Right kidney (tissue), 1 donor: ENCODE measurements at regions not wholly inside any gene's neighbourhood (a gene's known extent, or its start where the extent isn't known, plus 50 kb on each side); places are given as distances from the start of the nearest gene placed in this dataset.
"Not testable (repeated sequence)": the region's sequence is repeated elsewhere in the genome, so short reads cannot be mapped to it uniquely, and the experiment has no call there.

Experiments used
- DNase-seq: peaks from one replicate; pipeline ENCODE4 v3.0.0-alpha.2; 2016

DNA sequence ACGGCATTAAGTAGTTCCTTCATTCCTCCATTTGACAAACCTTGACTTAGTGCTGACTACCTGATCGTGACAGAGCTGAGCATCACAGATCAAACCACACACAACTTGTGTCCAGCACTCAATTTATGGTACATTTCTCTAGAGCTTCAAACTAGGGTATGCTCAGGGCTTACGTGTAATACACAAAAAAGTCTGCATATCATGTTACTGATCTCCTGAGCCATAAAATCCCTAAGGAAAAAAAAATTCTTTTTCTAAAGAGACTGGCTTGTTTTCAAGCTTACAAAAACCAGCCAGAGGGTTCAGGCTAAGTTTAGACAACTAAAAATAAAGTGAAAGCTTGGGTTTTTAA is 88.0 kb upstream of the ALKAL2 start:
- DNase-seq = no peak

DNA sequence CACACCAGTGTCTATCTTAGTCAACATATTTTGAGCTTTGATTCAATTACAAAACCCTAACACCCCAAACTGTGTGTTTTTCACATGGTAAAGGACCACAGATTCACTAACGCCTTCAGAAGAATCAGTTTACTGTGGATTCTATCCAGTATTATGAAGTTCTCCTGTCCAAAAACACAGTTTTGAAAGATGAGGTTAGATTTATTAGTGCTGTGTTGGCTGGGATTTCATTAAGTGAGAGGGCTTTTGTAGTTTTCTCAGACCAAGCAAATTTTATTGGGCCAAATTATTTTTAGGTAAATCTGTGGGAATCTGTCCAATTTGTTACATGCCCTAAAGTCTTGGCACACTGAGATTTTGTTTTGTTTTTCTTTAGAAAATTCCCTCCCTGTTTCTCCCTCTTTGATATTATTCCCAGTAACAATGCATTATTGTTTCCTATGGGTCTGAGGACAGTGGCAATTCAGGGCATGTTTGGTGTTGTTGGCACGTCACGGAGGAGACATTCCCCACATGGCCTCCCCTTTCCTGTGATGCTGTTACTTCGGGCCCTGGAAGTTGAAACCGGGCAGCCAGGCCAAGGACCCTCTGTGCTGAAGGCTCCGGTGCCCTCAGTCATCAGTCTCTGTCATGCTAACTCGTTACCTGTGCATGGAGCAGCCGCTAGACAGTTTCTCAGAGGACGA is 87.5 kb upstream of the ALKAL2 start:
- DNase-seq = no peak

DNA sequence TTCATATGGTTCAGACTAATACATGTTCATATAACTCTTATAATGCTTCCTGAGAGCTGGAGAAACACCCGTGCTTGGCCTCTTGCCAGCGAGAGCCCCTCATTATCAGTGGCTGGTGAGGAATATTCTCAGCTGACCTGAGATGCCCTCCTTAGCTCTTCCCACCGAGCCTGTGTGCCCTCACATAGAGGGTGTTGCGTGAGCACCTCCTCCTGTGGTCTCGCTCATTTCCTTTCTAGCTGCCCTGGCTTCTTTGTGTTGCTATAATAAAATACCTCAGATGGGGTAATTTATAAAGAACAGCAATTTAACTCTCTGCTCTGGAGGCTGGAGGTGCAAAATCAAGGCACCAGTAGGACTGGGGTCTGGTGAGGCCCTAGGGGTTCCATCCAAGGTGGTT is 80.5 kb upstream of the ALKAL2 start:
- no peak for DNase-seq

DNA sequence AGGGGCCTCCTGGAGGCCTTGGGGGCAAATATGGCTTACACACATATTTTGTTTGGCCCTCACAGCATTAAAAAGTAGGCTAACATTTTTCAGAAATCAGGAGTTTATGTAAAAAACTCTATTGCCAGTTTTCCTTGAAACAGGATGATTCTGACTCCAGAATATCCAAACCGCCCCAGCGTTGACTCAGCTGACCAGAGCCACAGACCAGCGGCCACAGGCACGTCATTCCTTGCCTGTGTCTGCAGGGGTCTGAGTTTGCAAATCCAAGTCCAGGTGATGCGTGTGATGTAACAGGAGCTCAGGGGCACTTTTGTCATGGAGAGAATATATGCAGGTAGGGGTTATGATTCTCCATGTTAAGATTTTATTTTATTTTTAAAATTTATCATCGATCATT is 79.4 kb upstream of the ALKAL2 start:
- no peak for DNase-seq

DNA sequence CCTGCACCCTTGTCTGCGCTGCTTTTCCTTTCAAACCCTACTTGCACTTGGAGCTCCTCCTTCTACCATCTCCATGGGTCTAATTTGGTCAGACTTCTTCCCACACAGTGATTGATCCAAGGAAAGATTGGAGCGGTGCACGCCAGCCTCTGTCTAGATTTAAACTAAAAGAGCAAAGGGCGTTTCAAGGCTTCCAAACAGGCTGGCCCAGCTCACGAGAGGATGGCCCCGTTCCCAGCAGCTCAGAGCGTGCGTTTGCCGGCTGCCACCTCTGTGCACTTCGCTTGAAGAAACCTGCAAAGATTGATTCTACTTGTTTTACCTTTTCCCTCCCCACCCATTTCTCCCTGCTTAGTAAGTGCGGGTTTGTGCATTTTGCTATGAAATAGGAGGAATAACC is 78.8 kb upstream of the ALKAL2 start:
- DNase-seq = no peak

DNA sequence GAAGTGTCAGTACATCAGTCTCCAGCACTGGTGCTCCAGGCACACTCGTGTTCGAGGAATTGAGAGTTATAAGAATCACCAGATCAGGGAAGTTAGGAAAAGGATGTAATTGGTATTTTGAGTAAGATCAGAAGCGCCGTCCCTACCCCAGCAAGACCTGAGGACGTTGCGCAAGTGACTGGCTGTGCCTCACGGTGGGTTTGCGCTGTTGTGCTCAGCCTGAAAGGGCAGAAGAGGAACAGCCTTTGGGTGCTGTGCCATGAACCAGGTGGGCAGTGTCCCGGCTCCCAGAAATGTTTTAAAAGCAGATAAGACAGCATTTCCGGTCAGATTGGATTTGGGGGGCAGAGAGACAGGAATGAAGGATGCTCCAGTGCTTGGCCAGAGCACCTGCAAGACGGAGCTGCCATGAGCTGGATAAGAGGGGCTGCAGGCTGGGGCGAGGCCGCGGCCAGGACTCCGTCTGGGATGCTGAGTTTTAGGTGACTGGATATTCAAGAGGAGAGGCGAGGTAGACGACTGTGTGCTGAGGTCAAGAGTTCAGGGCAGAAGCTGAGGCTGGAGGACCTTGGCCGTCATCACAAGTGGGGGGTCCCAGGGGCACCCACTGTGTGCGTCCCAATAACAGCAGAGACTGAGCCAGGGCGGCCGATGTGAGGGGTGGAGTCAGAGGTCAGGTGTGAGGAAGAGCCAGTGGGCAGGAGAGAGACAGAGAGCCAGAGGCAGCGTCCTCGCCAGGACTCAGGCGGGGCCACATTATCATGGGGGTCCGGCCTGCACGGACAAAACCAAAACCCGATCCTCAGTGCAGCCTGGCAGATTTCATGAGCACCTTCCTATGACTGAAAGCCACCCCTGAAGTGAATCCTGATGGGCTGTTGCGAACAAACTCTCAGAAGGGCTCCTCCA is 77.7 kb upstream of the ALKAL2 start:
- DNase-seq = no peak

DNA sequence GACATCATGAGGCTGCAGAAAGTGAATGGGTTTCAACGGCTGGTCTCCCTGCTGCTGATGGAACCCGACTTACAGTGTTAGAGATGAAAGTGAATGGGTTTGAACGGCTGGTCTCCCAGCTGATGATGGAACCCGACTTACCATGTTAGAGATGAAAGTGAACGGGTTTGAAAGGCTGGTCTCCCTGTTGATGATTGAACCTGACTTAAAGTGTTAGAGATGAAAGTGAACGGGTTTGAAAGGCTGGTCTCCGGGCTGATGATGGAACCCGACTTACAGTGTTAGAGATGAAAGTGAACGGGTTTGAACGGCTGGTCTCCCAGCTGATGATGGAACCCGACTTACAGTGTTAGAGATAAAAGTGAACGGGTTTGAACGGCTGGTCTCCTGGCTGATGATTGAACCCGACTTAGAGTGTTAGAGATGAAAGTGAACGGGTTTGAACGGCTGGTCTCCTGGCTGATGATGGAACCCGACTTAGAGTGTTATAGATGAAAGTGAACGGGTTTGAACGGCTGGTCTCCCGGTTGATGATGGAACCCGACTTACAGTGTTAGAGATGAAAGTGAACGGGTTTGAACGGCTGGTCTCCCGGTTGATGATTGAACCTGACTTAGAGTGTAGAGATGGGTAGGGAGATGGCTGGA is 76.1 kb upstream of the ALKAL2 start:
- DNase-seq = no peak

DNA sequence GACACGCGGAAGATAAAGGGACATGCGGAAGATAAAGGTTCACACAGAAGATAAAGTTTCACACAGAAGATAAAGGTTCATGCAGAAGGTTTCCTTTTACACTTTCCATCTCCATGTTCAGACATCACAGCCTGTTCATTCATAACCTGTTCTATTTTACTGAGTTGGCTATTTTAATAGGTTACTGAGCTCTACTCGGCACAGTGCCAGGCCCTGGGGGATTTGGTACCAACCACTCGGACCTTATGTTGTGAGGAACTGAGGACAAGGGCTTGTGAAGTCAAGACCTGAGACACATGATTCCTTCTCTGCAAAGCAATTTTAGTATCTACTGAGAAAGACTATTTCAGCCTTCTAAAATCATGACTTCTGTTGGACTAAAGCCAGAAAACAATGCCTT is 75.0 kb upstream of the ALKAL2 start:
- DNase-seq = no peak

DNA sequence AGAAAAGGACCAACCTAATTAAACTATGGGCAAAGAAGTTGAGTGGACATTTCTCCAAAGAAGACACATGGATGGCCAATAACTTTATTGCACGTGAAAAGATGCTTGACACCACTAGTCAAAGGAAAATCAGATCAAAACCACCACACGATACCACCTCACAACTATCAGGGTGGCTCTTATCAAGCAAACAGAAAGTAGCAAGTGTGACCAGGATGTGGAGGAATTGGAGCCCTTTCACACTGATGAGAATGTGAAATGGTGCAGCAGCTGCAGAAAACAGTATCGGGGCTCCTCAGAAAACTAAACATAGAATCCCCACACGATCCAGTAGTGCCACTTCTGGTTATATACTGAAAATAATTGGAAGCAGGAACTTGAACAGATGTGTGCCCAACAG is 72.2 kb upstream of the ALKAL2 start:
- DNase-seq = no peak

DNA sequence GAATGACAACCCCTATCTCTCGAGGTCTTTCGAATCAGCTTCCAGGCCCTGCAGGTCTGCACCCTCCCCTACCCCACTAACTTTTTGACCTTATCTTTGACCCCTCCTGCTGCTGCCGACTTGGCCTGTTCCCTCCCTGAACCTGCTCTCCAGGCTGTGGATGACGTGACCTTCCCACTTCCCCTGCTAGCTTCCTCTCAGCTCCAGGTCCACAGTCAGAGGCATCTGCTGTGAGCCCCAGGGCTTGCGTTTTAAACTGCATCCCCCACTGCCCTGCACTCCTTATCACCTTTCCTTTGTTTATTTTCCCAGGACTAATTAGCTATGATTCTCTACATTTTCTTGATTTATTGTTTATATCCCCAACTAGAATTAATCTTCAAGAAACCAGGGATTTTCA is 71.2 kb upstream of the ALKAL2 start:
- no peak for DNase-seq

DNA sequence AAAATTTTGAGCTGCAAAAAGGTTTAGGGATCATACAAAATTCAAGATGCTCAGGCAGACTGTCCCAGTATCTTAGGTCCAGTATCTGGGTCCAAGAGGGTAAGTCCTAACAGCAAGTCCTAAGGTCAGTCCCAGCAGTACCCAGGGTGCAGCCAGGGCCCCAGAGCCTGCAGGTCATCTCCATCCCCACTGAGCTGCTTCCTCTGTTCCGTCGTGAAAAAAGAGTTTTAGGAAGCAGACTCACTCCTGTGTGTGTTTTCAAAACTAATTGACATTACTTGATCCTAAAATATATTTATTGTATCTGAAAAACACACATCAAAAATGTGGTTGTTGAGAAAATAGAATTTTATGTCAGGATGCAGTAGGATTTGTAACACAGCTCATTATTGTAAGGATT is 69.9 kb upstream of the ALKAL2 start:
- DNase-seq = no peak

DNA sequence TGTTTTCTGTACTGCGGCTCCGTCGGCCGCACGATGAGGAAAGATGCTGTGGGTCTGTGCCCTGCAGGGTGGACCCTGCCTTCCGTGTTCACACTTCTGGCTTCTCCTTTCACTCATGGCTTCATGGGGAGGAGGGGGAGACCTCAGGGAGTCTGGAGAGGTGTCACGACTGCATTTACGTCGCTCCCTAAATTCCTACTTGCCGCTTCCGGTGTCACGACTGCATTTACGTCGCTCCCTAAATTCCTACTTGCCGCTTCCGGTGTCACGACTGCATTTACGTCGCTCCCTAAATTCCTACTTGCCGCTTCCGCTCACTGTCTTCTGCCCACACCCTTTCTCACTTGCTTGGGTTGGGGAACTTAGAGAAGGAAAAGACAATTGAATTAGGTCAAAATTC is 68.4 kb upstream of the ALKAL2 start:
- not testable (repeated sequence) for DNase-seq

DNA sequence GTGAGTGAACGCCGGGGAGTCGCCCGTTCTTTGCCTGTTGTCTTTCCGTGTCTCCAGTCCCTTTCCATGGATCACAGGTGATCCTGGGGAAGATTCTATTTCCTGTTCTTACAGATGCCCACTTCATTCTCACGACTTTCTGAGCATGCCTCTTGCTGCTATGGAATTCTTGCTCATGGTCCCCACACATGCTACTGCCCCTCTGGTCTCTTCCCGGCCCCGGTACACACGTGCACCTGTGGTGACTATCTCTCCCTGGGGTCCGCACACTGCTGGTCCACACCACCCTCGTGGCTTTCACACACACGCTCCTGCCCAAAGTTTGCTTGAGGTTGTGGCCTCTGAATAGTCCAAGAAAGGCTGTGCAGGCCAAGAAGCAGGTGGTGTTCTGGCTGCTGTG is 67.9 kb upstream of the ALKAL2 start:
- DNase-seq = no peak

DNA sequence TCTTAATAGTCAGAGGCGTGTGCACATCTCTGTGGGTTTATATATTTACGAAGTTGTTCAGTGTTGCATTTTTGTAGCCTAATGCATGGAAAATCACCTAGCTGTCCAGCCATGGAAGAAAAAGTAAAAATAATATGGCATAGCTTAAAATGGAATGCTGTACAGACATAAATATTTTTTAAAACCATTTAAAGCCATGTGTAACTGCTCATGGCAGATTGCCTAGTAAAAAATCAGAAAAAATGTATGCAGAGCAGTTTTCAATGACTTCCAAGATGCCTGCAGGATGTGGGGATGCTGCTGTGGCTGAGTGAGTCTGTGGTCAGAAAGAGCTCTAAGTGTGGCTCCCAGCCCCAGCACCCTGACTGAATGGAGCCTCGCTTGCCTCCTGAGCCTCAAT is 64.8 kb upstream of the ALKAL2 start:
- DNase-seq = no peak

DNA sequence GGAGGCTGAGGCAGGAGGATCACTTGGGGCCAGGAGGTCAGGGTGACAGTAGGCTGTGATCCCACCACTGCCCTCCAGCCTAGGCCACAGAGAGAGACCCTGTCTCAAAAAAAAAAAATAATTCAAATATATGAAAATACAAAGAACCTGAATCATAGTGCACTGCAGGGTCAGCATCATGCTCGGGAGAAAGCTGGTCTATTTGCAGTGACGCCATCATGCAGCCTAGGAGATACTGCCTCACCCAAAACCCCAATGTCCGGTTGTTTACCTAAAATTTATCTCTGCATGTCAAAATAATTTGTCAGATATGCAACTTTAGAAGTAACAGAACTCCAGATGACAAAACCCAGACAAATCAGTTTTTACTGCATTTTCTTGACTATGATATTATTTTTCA is 61.5 kb upstream of the ALKAL2 start:
- DNase-seq = no peak

DNA sequence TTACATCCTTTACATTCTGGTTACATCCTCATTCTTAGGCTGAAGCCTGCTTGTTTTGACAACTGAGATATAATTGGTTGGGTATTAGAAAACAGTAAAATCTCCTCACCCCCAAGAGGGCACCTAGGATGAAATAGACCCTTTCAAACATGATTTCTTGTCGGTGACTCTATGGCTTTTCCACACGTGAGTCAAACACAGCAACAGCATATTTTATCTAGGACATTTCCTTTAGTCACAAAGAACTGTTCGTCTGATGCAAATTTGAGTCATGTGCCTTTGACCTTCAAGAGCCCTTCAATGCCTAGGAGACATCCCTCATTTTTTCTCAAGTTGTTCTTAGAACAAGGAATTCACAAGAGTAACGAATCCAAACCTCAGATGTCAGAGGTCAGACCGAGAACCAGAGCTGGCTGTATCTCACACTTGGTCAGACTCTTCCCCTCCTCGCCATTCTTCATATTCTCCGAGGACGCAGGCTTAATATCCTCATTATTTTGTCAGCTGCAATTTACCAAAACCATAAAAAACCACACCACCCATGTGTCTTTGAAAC is 60.5 kb upstream of the ALKAL2 start:
- DNase-seq = no peak

DNA sequence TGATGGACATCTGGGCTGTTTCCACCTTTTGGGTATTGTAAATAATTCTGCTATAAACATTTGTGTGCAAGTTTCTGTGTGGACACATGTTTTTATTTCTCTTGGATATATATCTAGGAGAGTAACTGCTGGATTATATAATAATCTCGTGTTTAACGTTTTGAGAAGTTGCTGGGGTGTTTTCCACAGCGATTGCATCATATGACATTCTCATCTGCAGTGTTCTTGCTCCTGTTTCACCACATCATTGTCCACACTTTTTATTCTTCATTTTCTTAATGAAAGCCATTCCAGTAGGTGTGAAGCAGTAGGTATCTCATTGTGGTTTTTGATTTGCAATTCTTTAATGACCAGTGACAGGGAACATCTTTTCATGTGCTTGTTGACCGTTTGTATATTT is 56.9 kb upstream of the ALKAL2 start:
- no peak for DNase-seq

DNA sequence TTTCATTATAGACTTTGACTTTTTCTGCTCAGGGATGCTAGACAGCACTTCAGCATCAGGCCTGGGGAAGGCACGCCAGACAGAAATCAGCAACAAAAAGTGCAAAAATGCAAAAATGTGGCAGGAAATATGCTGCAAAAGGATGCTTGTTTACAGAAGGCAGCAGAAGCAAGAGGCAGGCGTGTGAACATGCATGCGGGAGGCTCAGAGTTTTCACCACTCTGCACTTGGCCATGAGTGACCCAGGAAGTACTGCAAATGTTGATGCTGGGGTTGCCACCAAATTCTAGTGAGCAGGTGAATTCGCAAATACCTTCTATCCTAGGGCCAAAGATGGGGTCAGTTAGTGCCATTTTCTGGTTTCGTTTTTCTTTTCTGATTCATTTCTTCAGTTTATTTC is 55.5 kb upstream of the ALKAL2 start:
- no peak for DNase-seq

DNA sequence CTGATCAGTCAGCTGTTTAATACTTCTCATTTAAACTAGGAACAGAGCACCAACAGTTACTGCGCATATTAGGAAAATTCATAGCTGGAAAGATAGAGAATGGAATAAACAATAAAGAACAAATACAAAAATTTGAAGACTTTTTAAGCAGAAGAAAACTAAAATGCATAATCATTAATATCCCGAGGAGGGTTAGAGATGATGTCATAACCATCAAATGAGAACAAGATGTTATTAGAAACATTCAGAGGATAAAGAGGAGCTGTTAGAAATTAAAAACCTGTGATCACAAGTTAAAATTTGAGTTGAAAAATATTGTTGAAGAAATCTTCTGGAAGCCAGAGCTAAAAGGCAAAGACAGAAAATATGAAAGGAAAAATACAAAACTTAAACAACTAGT is 54.0 kb upstream of the ALKAL2 start:
- no peak for DNase-seq

DNA sequence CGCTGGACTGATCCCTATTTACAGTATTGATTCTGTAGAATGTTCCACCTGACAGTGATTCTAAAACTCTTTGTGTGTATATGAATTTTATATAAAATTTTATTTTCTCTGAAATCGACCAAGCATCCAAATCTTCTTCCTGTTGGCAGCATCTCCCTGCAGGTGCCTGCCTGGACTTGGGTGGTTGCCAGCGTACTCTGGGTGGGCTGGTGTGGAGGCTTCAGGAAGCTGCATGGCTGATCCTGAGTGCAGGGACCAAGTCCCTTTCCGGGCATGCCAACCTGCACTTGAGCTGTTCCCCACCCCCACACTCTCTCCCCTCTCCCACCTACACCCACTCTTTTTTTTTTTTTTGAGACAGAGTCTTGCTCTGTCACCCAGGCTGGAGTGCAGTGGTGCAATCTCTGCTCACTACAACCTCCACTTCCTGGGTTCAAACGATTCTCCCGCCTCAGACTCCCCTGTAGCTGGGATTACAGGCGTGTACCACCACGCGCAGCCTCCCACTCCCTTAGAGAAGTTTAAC is 53.2 kb upstream of the ALKAL2 start:
- no peak for DNase-seq
